IPS DF 6.9 (cell line): ENCODE measurements at regions not wholly inside any gene's neighbourhood (a gene's known extent, or its start where the extent isn't known, plus 50 kb on each side); places are given as distances from the start of the nearest gene placed in this dataset.

Experiments used
- DNase-seq: peaks from one replicate; pipeline ENCODE4 v3.0.0-alpha.2; 2013; ENCODE audit warnings: low read depth, low spot score
- H3K27ac ChIP-seq: one replicate; pipeline ENCODE4 v1.5.1; 2013; ENCODE audit warnings: low read length, control low read depth
- H3K27me3 ChIP-seq: 2 replicates; pipeline ENCODE4 v1.6.1; 2013; ENCODE audit warnings: mild to moderate bottlenecking, low read length; ENCODE audit not compliant: control insufficient read depth, insufficient read depth
- H3K36me3 ChIP-seq: 2 replicates; pipeline ENCODE4 v1.6.1; 2013; ENCODE audit warnings: low read length; ENCODE audit not compliant: control insufficient read depth, insufficient read depth
- H3K4me1 ChIP-seq: 2 replicates; pipeline ENCODE4 v1.6.1; 2013; ENCODE audit warnings: low read length; ENCODE audit not compliant: control insufficient read depth, insufficient read depth
- H3K4me3 ChIP-seq: 2 replicates; pipeline ENCODE4 v1.5.1; 2013; ENCODE audit warnings: mild to moderate bottlenecking, low read length
- H3K9me3 ChIP-seq: 2 replicates; pipeline ENCODE4 v1.6.1; 2013; ENCODE audit warnings: low read length, inconsistent platforms; ENCODE audit not compliant: control insufficient read depth, insufficient read depth
- WGBS: extraction: QIAGEN DNeasy Blood & Tissue Kit; methylation state at CpG from one replicate; pipeline ENCODE4 v1.1.7; 2013; ENCODE audit warnings: mixed read lengths, missing lambda C conversion rate; ENCODE audit not compliant: insufficient read length, insufficient coverage; 5-methylcytosine and 5-hydroxymethylcytosine counted together

- Histone ChIP-seq H3K9me3 (no peaks in the 10 kb centered on the region), H3K27me3 (no peaks in the 10 kb centered on the region), H3K27ac (no peak overlapping the region), H3K4me1 (no peaks in the 10 kb centered on the region), H3K36me3 (no peaks in the 10 kb centered on the region), H3K4me3 (no peak overlapping the region)
- DNase-seq, result no peak
Observed at GRCh38 chr1:80044662-80045061, 1038.1 kb upstream of the ADGRL4 start.

GRCh38 chr1:80036690-80037432 is 1030.3 kb upstream of the ADGRL4 start:
- H3K4me1 ChIP-seq, result no peaks in the 10 kb centered on the region
- H3K36me3 ChIP-seq, result no peaks in the 10 kb centered on the region
- no peak for DNase-seq
- no CpG with 5 or more reads among the region's 3 CpGs for WGBS
- no peak overlapping the region for H3K27ac ChIP-seq
- H3K4me3 ChIP-seq, result no peak overlapping the region
- H3K9me3 ChIP-seq, result no peaks in the 10 kb centered on the region
- no peaks in the 10 kb centered on the region for H3K27me3 ChIP-seq

- no peak for DNase-seq
- H3K27me3 ChIP-seq, result no peaks in the 10 kb centered on the region
- no peak overlapping the region for H3K27ac ChIP-seq
- no peaks in the 10 kb centered on the region for H3K9me3 ChIP-seq
- WGBS, result no CpG with 5 or more reads among the region's 1 CpG
- H3K36me3 ChIP-seq, result no peaks in the 10 kb centered on the region
- H3K4me1 ChIP-seq, result no peaks in the 10 kb centered on the region
- no peak overlapping the region for H3K4me3 ChIP-seq
Observed at GRCh38 chr1:80023358-80023757, 1016.8 kb upstream of the ADGRL4 start.

- Histone ChIP-seq H3K4me3 (no peak overlapping the region), H3K9me3 (no peaks in the 10 kb centered on the region), H3K27me3 (no peaks in the 10 kb centered on the region), H3K27ac (no peak overlapping the region), H3K36me3 (no peaks in the 10 kb centered on the region), H3K4me1 (no peaks in the 10 kb centered on the region)
- no peak for DNase-seq
Observed at GRCh38 chr1:80021891-80022290, 1015.4 kb upstream of the ADGRL4 start.

GRCh38 chr1:80018348-80018747 is 1011.8 kb upstream of the ADGRL4 start:
- Histone ChIP-seq H3K4me3 (no peak overlapping the region), H3K4me1 (no peaks in the 10 kb centered on the region), H3K27ac (no peak overlapping the region), H3K27me3 (no peaks in the 10 kb centered on the region), H3K9me3 (no peaks in the 10 kb centered on the region), H3K36me3 (no peaks in the 10 kb centered on the region)
- no peak for DNase-seq
- WGBS, result no CpG with 5 or more reads among the region's 3 CpGs

GRCh38 chr1:80008934-80009333 is 1002.4 kb upstream of the ADGRL4 start:
- Histone ChIP-seq H3K27me3 (no peaks in the 10 kb centered on the region), H3K9me3 (no peaks in the 10 kb centered on the region), H3K27ac (no peak overlapping the region), H3K4me3 (no peak overlapping the region), H3K36me3 (no peaks in the 10 kb centered on the region; the same call in 1 of the 2 replicates), H3K4me1 (no peaks in the 10 kb centered on the region)
- no CpG with 5 or more reads among the region's 1 CpG for WGBS
- no peak for DNase-seq

- Histone ChIP-seq H3K4me3 (no peak overlapping the region), H3K4me1 (no peaks in the 10 kb centered on the region), H3K9me3 (no peaks in the 10 kb centered on the region), H3K36me3 (no peaks in the 10 kb centered on the region; the same call in 1 of the 2 replicates), H3K27ac (no peak overlapping the region), H3K27me3 (no peaks in the 10 kb centered on the region)
- no peak for DNase-seq
Observed at GRCh38 chr1:80003250-80003649, 996.7 kb upstream of the ADGRL4 start.

GRCh38 chr1:79988401-79988800 is 981.9 kb upstream of the ADGRL4 start:
- no peaks in the 10 kb centered on the region for H3K9me3 ChIP-seq
- no peaks in the 10 kb centered on the region for H3K36me3 ChIP-seq
- H3K27me3 ChIP-seq, result no peaks in the 10 kb centered on the region
- no peak overlapping the region for H3K27ac ChIP-seq
- H3K4me1 ChIP-seq, result no peaks in the 10 kb centered on the region
- no peak overlapping the region for H3K4me3 ChIP-seq
- no CpG with 5 or more reads among the region's 3 CpGs for WGBS
- no peak for DNase-seq

GRCh38 chr1:79982211-79982610 is 975.7 kb upstream of the ADGRL4 start:
- Histone ChIP-seq H3K4me3 (no peak overlapping the region), H3K27me3 (no peaks in the 10 kb centered on the region), H3K9me3 (no peaks in the 10 kb centered on the region), H3K4me1 (no peaks in the 10 kb centered on the region; the same call in 1 of the 2 replicates), H3K27ac (no peak overlapping the region), H3K36me3 (no peaks in the 10 kb centered on the region)
- no CpG with 5 or more reads among the region's 3 CpGs for WGBS
- DNase-seq, result no peak

- no CpG with 5 or more reads among the region's 4 CpGs for WGBS
- Histone ChIP-seq H3K36me3 (no peaks in the 10 kb centered on the region), H3K4me3 (no peak overlapping the region), H3K27ac (no peak overlapping the region), H3K9me3 (no peaks in the 10 kb centered on the region), H3K4me1 (no peaks in the 10 kb centered on the region; the same call in 1 of the 2 replicates), H3K27me3 (no peaks in the 10 kb centered on the region)
- no peak for DNase-seq
Observed at GRCh38 chr1:79981481-79981880, 975.0 kb upstream of the ADGRL4 start.

GRCh38 chr1:79979346-79979745 is 972.8 kb upstream of the ADGRL4 start:
- DNase-seq, result no peak
- H3K27ac ChIP-seq, result no peak overlapping the region

More at GRCh38 chr1:79979346-79979745, 972.8 kb upstream of the ADGRL4 start:
- no peaks in the 10 kb centered on the region for H3K36me3 ChIP-seq
- H3K4me1 ChIP-seq, result no peaks in the 10 kb centered on the region; the same call in 1 of the 2 replicates
- H3K9me3 ChIP-seq, result no peaks in the 10 kb centered on the region
- H3K27me3 ChIP-seq, result no peaks in the 10 kb centered on the region
- no peak overlapping the region for H3K4me3 ChIP-seq
